Esophagus muscularis mucosa (tissue), 4 donors: ENCODE measurements at regions not wholly inside any gene's neighbourhood (a gene's known extent, or its start where the extent isn't known, plus 50 kb on each side); places are given as distances from the start of the nearest gene placed in this dataset.

Source experiments
- DNase-seq: peaks from one replicate; pipeline ENCODE4 v3.0.0-alpha.2; 2017; ENCODE audit errors: extremely low spot score
- H3K27ac ChIP-seq, 4 donors: fragments of 200-600 bp; sonication (generic); replicated peaks in 1 of 4; 1 replicate in 3 of 4; 2 replicates in 1 of 4; pipeline ENCODE4 v1.5.1; 2016 to 2019; ENCODE audit warnings: mild to moderate bottlenecking in 1 of 4
- H3K27me3 ChIP-seq, 4 donors: fragments of 200-600 bp; sonication (generic); one replicate each; pipeline versions ENCODE4 v1.5.1 to v1.6.0; 2016 to 2019
- H3K36me3 ChIP-seq, 4 donors: fragments of 200-600 bp; sonication (generic); one replicate each; pipeline ENCODE4 v1.5.1; 2016 to 2019
- H3K4me1 ChIP-seq, 4 donors: fragments of 200-600 bp; sonication (generic); one replicate each; pipeline ENCODE4 v1.5.1; 2016 to 2019
- H3K4me3 ChIP-seq, 4 donors: fragments of 200-600 bp; sonication (generic); 1 replicate in 2 of 4; 2 replicates in 2 of 4; pipeline ENCODE4 v1.5.1; 2016 to 2019; ENCODE audit warnings: mild to moderate bottlenecking in 4 of 4, moderate library complexity in 1 of 4
- H3K9me3 ChIP-seq, 4 donors: fragments of 200-600 bp; sonication (generic); 1 replicate in 3 of 4; 2 replicates in 1 of 4; pipeline ENCODE4 v1.5.1; 2016 to 2019
- EP300 ChIP-seq: sonication (generic); formaldehyde crosslinking; IDR thresholded peaks from one replicate; pipeline ENCODE4 v1.6.1; 2017; ENCODE audit warnings: antibody characterized with exemption
- POLR2A ChIP-seq: fragments of 450-650 bp; IDR thresholded peaks from one replicate; pipeline ENCODE4 v1.6.1; 2017; ENCODE audit warnings: antibody characterized with exemption, moderate library complexity, mild to moderate bottlenecking, low read depth
- POLR2AphosphoS5 ChIP-seq, 2 donors: sonication (generic); formaldehyde crosslinking; IDR thresholded peaks; one replicate each; pipeline ENCODE4 v1.6.1; 2017; ENCODE audit warnings: antibody characterized with exemption in 2 of 2
- WGBS: methylation state at CpG from one replicate; pipeline ENCODE4 v1.1.5; 2018; 5-methylcytosine and 5-hydroxymethylcytosine counted together
- intact Hi-C: fragments of 100-400 bp; cut with DNase I; formaldehyde crosslinking; loops from one replicate; pipeline ENCODE4 v1.15.1; 2023
- TF ChIP-seq, protein P1 (sequence below), 3 experiments: fragments of 200-600 bp in 2 of 3; fragments of 450-650 bp in 1 of 3; sonication (generic) in 2 of 3; IDR thresholded peaks; one replicate each; pipeline ENCODE4 v1.5.1; 2017 to 2019; ENCODE audit warnings: antibody characterized with exemption in 3 of 3, mild to moderate bottlenecking in 2 of 3, moderate library complexity in 1 of 3

DNA sequence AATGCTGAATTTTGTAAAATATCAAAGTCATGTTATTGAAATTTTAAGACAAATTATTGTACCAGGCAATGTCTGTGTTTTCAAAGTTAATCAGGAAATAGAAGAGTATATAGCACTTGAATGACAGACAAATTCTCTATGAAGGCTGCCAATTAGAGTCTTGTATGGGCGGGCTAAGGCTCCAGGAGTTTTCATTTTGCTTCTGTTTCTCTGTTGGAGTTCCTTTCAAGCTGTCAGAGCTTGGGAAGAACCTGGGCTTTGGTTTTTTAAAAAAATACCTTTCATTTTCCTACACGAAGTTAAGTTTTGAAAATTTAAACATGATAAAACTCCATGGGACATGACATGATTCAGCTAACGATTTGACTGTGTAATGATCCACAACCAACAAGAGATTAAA, 339.0 kb upstream of the KCNH7 start:
- Histone ChIP-seq H3K4me1 (no peaks in the 10 kb centered on the region), H3K36me3 (no peaks in the 10 kb centered on the region), H3K9me3 (no peaks in the 10 kb centered on the region), H3K27ac (no peak overlapping the region), H3K27me3 (no peaks in the 10 kb centered on the region), H3K4me3 (no peak overlapping the region)
- 76% methylated on average over 3 of the region's 3 CpGs for WGBS
- no peak for DNase-seq
- TF ChIP-seq EP300 (no peak), POLR2A (no peak), POLR2AphosphoS5 (IDR thresholded peaks at IDR 0.05) (no peak)
- TF ChIP-seq, protein P1, sequence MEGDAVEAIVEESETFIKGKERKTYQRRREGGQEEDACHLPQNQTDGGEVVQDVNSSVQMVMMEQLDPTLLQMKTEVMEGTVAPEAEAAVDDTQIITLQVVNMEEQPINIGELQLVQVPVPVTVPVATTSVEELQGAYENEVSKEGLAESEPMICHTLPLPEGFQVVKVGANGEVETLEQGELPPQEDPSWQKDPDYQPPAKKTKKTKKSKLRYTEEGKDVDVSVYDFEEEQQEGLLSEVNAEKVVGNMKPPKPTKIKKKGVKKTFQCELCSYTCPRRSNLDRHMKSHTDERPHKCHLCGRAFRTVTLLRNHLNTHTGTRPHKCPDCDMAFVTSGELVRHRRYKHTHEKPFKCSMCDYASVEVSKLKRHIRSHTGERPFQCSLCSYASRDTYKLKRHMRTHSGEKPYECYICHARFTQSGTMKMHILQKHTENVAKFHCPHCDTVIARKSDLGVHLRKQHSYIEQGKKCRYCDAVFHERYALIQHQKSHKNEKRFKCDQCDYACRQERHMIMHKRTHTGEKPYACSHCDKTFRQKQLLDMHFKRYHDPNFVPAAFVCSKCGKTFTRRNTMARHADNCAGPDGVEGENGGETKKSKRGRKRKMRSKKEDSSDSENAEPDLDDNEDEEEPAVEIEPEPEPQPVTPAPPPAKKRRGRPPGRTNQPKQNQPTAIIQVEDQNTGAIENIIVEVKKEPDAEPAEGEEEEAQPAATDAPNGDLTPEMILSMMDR (IDR thresholded peaks at IDR 0.05): no peak
- intact Hi-C loops: no loop called here

DNA sequence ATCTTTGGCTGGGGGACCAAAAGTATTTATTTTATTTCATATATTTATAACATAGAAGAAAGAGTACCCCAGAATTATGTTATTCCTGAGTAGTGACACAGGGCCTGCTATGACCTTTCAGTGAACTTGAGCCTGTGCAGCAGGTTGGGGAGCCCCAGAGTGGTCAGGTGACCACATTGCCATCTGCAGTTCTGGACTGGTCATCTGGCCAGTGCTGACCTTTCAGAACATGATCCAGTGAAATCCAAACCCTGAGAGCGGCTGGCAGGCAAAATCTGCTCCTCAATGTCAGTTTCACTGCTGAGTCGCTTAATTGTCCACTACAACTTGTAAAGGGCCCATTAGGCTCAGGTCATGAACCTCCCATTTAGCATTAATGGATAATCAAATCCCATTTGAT, 336.7 kb upstream of the KCNH7 start:
- H3K27me3 ChIP-seq: no peaks in the 10 kb centered on the region
- H3K27ac ChIP-seq: no peak overlapping the region
- no peaks in the 10 kb centered on the region for H3K36me3 ChIP-seq
- no peak for TF ChIP-seq EP300
- TF ChIP-seq, protein P1 (IDR thresholded peaks at IDR 0.05): no peak
- no peak for TF ChIP-seq POLR2A
- H3K9me3 ChIP-seq: no peaks in the 10 kb centered on the region
- WGBS: 93% methylated on average over 2 of the region's 2 CpGs
- no peak overlapping the region for H3K4me3 ChIP-seq
- H3K4me1 ChIP-seq: no peaks in the 10 kb centered on the region
- intact Hi-C loops: no loop called here
- no peak for DNase-seq

DNA sequence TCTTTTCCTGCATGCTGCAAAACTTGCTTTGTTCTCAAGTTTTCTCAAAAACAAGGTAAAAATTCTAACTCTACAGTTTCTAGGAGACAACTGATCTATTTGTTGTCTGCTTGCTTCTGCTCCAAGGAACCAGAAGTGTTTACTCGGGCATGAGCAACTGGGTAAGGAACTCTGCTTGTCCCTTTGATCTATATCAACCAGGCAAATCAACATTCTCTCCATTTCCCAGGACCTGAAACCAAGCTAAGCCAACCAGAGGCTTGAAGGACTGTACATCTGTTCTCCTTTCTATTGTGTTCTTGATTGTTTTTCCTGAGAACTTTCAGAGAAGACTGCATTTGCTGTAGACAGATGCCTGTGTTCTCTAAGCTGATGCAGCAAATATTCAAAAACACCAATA, 335.0 kb upstream of the KCNH7 start:
- no peaks in the 10 kb centered on the region for H3K36me3 ChIP-seq
- intact Hi-C loops: no loop called here
- no peaks in the 10 kb centered on the region for H3K27me3 ChIP-seq
- H3K4me3 ChIP-seq: no peak overlapping the region
- H3K9me3 ChIP-seq: no peaks in the 10 kb centered on the region
- WGBS: 69% methylated on average over 1 of the region's 1 CpG
- no peak for DNase-seq
- H3K4me1 ChIP-seq: no peaks in the 10 kb centered on the region
- H3K27ac ChIP-seq: no peak overlapping the region
- TF ChIP-seq EP300: no peak
- TF ChIP-seq POLR2AphosphoS5 (IDR thresholded peaks at IDR 0.05): no peak
- TF ChIP-seq, protein P1 (IDR thresholded peaks at IDR 0.05): no peak
- no peak for TF ChIP-seq POLR2A

DNA sequence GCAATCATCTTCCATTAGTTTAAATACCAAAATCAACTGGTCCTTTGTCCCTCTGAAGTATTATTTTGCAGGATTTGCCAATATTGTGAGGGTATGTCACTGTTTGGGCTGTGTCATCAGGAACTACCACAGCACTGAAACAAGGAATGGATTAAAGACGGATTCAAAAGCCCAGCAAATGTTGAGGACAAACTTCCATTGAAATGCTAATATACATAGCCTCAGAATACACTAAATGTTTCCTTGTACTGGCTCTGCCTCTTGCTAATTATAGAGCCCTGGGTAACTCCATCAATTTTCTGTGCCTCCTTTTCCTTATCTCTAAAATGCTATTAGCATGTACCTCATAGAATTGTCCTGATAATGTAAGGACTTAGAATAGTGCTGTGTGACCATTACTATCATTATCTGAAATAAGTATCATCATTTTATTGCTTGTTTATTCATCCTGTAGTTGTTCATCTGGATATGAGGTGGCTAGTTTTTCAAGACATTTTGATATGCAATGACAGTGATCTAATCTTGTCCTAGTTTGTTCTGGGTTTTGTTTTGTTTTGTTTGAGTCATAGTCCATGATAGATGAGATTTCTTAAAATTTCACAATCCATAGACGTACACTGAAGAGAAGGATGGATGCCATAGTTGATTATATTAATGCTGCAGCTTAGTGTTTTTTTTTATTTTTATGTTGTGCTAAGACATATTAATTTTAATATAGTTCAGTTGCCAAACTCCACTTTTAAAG, 333.4 kb upstream of the KCNH7 start:
- Histone ChIP-seq H3K27ac (no peak overlapping the region), H3K4me1 (no peaks in the 10 kb centered on the region), H3K27me3 (no peaks in the 10 kb centered on the region), H3K4me3 (no peak overlapping the region), H3K9me3 (no peaks in the 10 kb centered on the region), H3K36me3 (no peaks in the 10 kb centered on the region)
- TF ChIP-seq EP300 (no peak), POLR2AphosphoS5 (IDR thresholded peaks at IDR 0.05) (no peak), POLR2A (no peak)
- TF ChIP-seq, protein P1 (IDR thresholded peaks at IDR 0.05): no peak
- DNase-seq: no peak
- intact Hi-C loops: no loop called here
- WGBS: 67% methylated on average over 2 of the region's 2 CpGs
